ENCODE measurements at regions not wholly inside any gene's neighbourhood (a gene's known extent, or its start where the extent isn't known, plus 50 kb on each side); places are given as distances from the start of the nearest gene placed in this dataset.

GRCh38 chr2:2528846-2529245 lies 197.8 kb upstream of the MYT1L start:
- CTCF ChIA-PET: no interaction called here
- no peaks in the 10 kb centered on the region for H3K27me3 Mint-ChIP-seq
- H3K4me1 Mint-ChIP-seq: no peaks in the 10 kb centered on the region
- H3K9me3 Mint-ChIP-seq: no peaks in the 10 kb centered on the region
- no peak overlapping the region for H3K27ac Mint-ChIP-seq
- no peak overlapping the region for H3K4me3 Mint-ChIP-seq
- TF ChIP-seq CTCF (IDR thresholded peaks at IDR 0.05): no peak
- no peaks in the 10 kb centered on the region for H3K36me3 Mint-ChIP-seq (ENCODE audit: low read depth)
- DNase-seq: no peak
- intact Hi-C loops (cut with micrococcal nuclease): no loop called here
- ATAC-seq (ENCODE audit: low read depth): no peak
- POLR2A ChIA-PET: no interaction called here

- Mint-ChIP-seq H3K27me3 (no peaks in the 10 kb centered on the region), H3K27ac (no peak overlapping the region), H3K9me3 (peaks cover under 1% of the 10 kb centered on the region), H3K4me3 (no peak overlapping the region), H3K36me3 (ENCODE audit: low read depth) (no peaks in the 10 kb centered on the region), H3K4me1 (no peaks in the 10 kb centered on the region)
- DNase-seq: no peak
- POLR2A ChIA-PET: no interaction called here
- CTCF ChIA-PET: no interaction called here
- no peak for ATAC-seq (ENCODE audit: low read depth)
- TF ChIP-seq CTCF (IDR thresholded peaks at IDR 0.05): no peak
- intact Hi-C loops (cut with micrococcal nuclease): no loop called here
These were observed 196.1 kb upstream of the MYT1L start for GRCh38 chr2:2527148-2527547.

- ATAC-seq (ENCODE audit: low read depth): no peak
- POLR2A ChIA-PET: no interaction called here
- DNase-seq: no peak
- no peaks in the 10 kb centered on the region for H3K27me3 Mint-ChIP-seq
- H3K4me3 Mint-ChIP-seq: no peak overlapping the region
- no peak for TF ChIP-seq CTCF (IDR thresholded peaks at IDR 0.05)
- no peak overlapping the region for H3K27ac Mint-ChIP-seq
- H3K36me3 Mint-ChIP-seq (ENCODE audit: low read depth): no peaks in the 10 kb centered on the region
- CTCF ChIA-PET: no interaction called here
- intact Hi-C loops (cut with micrococcal nuclease): no loop called here
- no peaks in the 10 kb centered on the region for H3K4me1 Mint-ChIP-seq
- peaks cover 3% of the 10 kb centered on the region for H3K9me3 Mint-ChIP-seq
These were observed 193.4 kb upstream of the MYT1L start for GRCh38 chr2:2524348-2524941.

GRCh38 chr2:2523461-2524347 lies 192.6 kb upstream of the MYT1L start:
- Mint-ChIP-seq H3K36me3 (ENCODE audit: low read depth) (no peaks in the 10 kb centered on the region), H3K4me1 (no peaks in the 10 kb centered on the region), H3K27ac (no peak overlapping the region), H3K4me3 (no peak overlapping the region), H3K27me3 (no peaks in the 10 kb centered on the region), H3K9me3 (peaks cover 3% of the 10 kb centered on the region)
- DNase-seq (no peak), ATAC-seq (ENCODE audit: low read depth) (no peak)
- ChIA-PET POLR2A (no interaction called here), CTCF (no interaction called here)
- intact Hi-C loops (cut with micrococcal nuclease): no loop called here
- no peak for TF ChIP-seq CTCF (IDR thresholded peaks at IDR 0.05)

- peaks cover 3% of the 10 kb centered on the region for H3K9me3 Mint-ChIP-seq
- TF ChIP-seq CTCF (IDR thresholded peaks at IDR 0.05): no peak
- ATAC-seq (ENCODE audit: low read depth): no peak
- no peak overlapping the region for H3K27ac Mint-ChIP-seq
- no peak for DNase-seq
- no peak overlapping the region for H3K4me3 Mint-ChIP-seq
- intact Hi-C loops (cut with micrococcal nuclease): no loop called here
- no peaks in the 10 kb centered on the region for H3K36me3 Mint-ChIP-seq (ENCODE audit: low read depth)
- ChIA-PET CTCF (no interaction called here), POLR2A (no interaction called here)
- no peaks in the 10 kb centered on the region for H3K27me3 Mint-ChIP-seq
- H3K4me1 Mint-ChIP-seq: no peaks in the 10 kb centered on the region
These were observed 189.3 kb upstream of the MYT1L start for GRCh38 chr2:2520401-2520811.
